ENCODE measurements at regions not wholly inside any gene's neighbourhood (a gene's known extent, or its start where the extent isn't known, plus 50 kb on each side); places are given as distances from the start of the nearest gene placed in this dataset.

DNA sequence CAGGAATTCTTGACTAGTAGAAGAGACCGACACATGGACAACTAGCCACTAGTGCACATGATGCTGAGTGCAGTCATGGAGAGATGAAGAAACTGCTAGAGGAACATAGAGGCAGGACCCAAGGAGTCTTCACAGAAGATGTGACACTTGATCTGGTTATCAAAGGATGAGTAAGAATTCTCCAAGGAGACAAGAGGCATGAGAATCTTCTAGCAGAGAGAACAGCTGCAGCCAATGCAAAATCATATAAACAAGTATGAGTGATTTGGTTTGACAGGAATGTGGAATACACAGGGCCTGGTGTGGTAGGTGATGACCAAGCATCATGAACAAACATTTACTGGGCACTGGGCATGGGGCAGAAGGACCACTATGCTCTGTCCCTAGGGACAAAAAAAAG is 140.9 kb upstream of the CTTNBP2NL start:
- no peak overlapping the region for H3K4me3 ChIP-seq (ENCODE audit: low read depth, low read length)
- DNase-seq (ENCODE audit: low read depth): peak; percentile 10

DNA sequence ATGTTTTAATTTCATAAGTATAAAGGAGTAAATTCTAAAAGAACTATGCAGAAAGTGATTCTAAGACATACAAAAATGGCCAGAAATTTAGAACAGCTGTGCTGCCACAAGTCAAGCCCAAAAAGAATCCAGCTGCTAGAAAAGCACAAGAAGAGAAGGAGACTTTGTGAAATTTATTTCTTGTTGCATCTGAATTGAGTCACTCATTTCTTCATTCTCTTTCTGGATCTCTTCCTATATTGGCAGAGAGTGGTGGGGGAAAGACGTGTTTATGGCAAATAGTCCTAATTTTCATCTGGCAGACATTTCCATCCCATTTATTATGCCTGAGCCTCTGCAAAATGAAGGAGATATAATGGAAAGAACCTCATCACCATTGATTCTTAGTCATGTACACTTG is 139.6 kb upstream of the CTTNBP2NL start:
- DNase-seq (ENCODE audit: low read depth): no peak
- H3K4me3 ChIP-seq (ENCODE audit: low read depth, low read length): no peak overlapping the region

DNA sequence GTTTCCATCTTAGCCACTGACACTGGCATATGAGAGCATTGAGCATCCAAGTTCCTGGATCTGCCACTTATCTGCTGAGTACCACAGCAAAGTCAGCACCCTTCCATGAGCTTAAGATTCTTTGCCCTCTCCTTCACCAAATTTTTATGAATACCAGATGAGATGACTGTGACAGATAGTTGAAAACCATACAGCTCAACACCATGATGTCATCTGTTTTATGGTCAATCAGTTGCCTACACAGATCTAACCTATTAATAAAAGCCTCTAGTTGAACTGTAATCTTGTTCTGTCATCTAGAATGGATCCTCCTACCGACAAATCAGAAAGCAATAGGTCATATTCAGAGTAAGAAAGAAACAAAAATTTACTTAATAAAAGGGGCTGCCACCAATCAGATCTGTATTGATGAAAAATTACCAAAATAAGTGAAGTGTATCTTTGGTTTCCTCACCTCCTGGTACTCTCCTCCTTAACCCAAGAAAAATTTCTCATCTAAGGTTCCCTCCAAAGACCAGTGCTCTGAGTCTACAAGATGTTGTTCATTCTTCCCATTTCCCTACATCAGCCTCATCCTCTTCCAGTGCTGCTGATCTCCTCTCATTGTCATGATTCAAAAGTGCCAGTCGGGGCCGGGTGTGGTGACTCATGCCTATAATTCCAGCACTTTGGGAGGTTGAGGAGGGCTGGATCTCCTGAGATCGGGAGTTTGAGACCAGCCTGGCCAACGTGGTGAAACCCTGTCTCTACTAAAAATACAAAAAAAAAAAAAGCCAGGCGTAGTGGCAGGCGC is 138.8 kb upstream of the CTTNBP2NL start:
- no peak overlapping the region for H3K4me3 ChIP-seq (ENCODE audit: low read depth, low read length)
- no peak for DNase-seq (ENCODE audit: low read depth)

GRCh38 chr1:112260699-112261098 is 135.3 kb upstream of the CTTNBP2NL start:
- no peak for DNase-seq (ENCODE audit: low read depth)
- H3K4me3 ChIP-seq (ENCODE audit: low read depth, low read length): no peak overlapping the region

GRCh38 chr1:112262316-112262715 is 133.7 kb upstream of the CTTNBP2NL start:
- no peak for DNase-seq (ENCODE audit: low read depth)

DNA sequence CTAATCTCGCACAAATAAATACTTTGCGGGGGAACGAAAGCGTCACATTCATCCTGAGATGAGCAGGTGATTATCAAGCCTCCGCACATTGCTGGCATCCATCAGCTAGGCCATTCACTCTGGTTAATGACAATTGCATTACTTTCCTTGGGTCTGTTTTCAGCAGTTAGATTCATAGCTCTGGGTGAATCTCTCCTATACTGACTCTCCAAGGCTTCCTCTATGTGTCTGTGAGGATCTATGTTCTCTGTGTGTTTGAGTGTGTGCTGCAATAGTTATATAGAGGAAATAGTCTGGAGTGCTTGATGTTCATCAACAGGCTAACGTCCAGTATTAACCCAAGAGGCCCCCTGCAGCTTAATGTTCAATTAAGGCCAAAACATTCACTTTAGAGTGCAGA is 133.0 kb upstream of the CTTNBP2NL start:
- no peak for DNase-seq (ENCODE audit: low read depth)
- H3K4me3 ChIP-seq (ENCODE audit: low read depth, low read length): no peak overlapping the region

More at GRCh38 chr1:112262316-112262715, 133.7 kb upstream of the CTTNBP2NL start:
- no peak overlapping the region for H3K4me3 ChIP-seq (ENCODE audit: low read depth, low read length)

DNA sequence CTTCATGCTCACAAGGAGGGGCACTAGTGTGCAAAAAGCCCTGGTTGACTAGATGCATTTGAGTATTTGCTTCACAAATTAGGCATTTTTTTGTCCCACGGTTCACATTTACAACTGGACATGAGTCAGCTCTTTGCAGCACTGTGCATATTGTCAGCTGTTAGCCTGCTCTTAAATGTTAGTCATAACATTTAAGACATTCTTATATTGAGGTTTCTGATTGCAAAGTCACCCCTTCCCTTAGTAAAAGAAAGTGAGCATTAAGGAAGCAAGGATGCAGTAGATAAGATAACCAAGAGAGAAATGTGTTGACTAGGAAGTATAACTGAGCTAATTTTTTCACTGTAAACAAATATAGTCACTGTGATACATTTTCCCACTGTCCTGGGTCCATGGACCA is 132.6 kb upstream of the CTTNBP2NL start:
- H3K4me3 ChIP-seq (ENCODE audit: low read depth, low read length): no peak overlapping the region
- DNase-seq (ENCODE audit: low read depth): peak; percentile 9

GRCh38 chr1:112264010-112264409 is 132.0 kb upstream of the CTTNBP2NL start:
- no peak for DNase-seq (ENCODE audit: low read depth)
- H3K4me3 ChIP-seq (ENCODE audit: low read depth, low read length): no peak overlapping the region

DNA sequence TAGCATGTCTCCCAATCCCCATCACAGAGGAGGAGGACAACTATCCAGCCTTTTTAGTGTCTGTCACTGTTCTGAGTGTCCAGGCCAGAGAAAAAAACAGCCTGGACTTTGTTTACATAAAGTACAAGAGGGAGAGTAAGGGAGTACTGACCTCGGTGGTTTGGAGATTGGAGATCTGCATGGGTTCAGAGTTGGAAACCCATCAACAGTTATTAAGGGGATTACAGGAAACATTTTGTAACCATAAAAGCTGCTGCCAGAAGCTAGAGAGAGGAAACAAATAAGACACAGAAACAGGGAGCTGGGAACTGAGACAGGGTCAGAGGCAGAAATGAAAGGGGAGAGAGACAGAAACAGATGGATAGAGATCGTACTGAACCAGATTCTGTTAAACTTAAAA is 131.5 kb upstream of the CTTNBP2NL start:
- no peak overlapping the region for H3K4me3 ChIP-seq (ENCODE audit: low read depth, low read length)
- no peak for DNase-seq (ENCODE audit: low read depth)

- H3K4me3 ChIP-seq (ENCODE audit: low read depth, low read length): no peak overlapping the region
- no peak for DNase-seq (ENCODE audit: low read depth)
Observed at GRCh38 chr1:112265931-112266330, 130.1 kb upstream of the CTTNBP2NL start.

DNA sequence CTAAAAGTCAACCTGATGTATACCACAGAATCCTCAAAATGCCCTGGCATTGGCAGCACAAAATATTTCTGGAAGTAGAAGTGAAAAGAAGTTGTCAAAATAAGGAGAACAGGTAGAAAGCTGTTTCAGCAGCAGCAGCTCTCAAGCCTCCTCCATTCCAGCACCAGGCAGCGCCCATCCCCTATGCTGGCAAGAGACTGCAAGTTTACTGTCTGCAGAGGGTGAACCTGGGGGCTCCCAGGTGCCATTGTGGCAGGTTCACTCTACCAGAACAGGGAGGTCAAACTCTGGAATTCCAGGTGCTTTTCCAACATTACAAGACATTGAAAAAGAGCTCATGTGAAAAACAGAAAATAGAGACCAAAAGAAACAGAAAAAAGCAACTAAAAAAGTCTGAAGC is 128.8 kb upstream of the CTTNBP2NL start:
- no peak for DNase-seq (ENCODE audit: low read depth)
- no peak overlapping the region for H3K4me3 ChIP-seq (ENCODE audit: low read depth, low read length)

DNA sequence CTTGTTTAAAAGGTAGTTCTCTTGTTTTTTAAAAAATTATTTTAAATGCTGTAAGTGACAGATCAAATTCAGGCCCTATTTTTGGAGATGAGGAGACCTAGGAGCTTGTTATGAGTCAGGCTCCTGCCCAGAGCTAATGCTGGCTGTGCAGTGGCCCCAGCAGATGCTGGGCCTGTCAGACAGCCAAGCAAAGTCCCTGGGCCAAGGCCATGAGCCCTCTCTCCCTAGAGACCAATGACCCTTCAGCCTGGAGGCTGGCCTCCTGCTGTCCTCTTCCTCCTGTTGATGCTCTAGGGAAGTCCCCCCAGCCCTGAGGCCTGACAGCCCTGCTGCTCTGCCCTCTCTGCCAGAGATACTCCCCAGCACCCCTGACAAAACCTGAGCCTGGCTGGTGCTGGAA is 128.1 kb upstream of the CTTNBP2NL start:
- DNase-seq (ENCODE audit: low read depth): no peak
- H3K4me3 ChIP-seq (ENCODE audit: low read depth, low read length): no peak overlapping the region

- DNase-seq (ENCODE audit: low read depth): no peak
- no peak overlapping the region for H3K4me3 ChIP-seq (ENCODE audit: low read depth, low read length)
Observed at GRCh38 chr1:112268408-112268807, 127.6 kb upstream of the CTTNBP2NL start.

GRCh38 chr1:112271270-112271669 is 124.7 kb upstream of the CTTNBP2NL start:
- no peak for DNase-seq (ENCODE audit: low read depth)
- H3K4me3 ChIP-seq (ENCODE audit: low read depth, low read length): no peak overlapping the region

- no peak overlapping the region for H3K4me3 ChIP-seq (ENCODE audit: low read depth, low read length)
- no peak for DNase-seq (ENCODE audit: low read depth)
Observed at GRCh38 chr1:112272101-112272772, 123.8 kb upstream of the CTTNBP2NL start.

DNA sequence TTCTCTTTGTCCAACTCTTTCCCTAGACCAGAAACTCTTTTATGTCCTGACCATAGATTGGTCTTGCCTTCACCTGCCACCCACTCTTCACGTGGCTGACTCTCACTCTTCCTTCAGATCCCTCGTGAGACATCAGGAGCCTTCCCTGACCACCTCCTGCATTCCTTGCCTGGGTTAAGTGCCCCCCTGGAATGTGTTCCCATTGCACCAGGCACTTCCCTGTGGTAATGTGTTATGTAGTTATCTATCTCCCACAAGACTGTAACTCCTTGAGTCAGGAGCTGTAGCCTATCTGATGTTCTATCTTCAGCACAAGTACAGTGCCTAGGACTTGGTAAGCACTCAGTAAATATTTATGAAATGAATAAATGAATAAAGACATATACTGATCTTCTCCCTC is 111.2 kb upstream of the CTTNBP2NL start:
- DNase-seq (ENCODE audit: low read depth): no peak
- no peak overlapping the region for H3K4me3 ChIP-seq (ENCODE audit: low read depth, low read length)

GRCh38 chr1:112285316-112285715 is 110.7 kb upstream of the CTTNBP2NL start:
- H3K4me3 ChIP-seq (ENCODE audit: low read depth, low read length): no peak overlapping the region
- no peak for DNase-seq (ENCODE audit: low read depth)

DNA sequence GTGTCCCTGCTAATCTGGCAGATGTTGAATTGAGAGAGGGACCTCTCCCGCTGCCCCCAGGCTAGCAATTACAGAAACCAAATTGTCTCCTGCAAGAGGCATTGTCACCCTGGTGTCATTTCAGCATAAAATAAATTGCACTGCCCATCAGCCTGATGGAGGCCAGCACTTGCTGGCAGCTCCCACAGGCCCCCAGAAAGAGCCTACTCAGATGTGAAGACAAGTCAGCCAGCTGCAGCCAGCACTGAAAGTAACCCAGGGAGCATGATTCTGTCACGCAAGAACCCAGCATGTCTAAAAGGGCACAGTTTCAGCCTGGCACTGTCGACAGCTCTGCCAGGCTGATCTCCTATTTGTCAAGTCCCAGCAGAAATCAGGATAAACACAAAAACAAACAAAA is 110.3 kb upstream of the CTTNBP2NL start:
- DNase-seq (ENCODE audit: low read depth): no peak
- H3K4me3 ChIP-seq (ENCODE audit: low read depth, low read length): no peak overlapping the region

DNA sequence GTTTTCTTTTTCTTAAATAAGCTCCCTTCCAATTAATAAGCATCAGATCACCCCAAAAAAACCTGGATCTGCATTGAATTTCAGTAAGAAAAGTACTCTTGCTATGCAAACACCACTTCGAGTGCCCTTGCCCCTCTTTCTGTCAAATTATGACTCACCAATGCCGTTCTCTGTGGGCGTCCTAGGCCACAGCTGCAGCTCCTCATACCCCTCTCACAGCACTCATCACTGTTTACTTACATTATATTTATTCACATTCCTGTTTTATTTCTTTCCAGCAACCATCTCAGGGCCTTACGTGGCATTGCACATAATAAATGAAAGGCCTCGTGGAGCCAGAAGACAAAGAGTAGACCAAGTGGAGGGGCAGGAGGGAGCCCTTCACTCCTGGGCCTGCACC is 99.1 kb upstream of the CTTNBP2NL start:
- DNase-seq (ENCODE audit: low read depth): no peak

DNA sequence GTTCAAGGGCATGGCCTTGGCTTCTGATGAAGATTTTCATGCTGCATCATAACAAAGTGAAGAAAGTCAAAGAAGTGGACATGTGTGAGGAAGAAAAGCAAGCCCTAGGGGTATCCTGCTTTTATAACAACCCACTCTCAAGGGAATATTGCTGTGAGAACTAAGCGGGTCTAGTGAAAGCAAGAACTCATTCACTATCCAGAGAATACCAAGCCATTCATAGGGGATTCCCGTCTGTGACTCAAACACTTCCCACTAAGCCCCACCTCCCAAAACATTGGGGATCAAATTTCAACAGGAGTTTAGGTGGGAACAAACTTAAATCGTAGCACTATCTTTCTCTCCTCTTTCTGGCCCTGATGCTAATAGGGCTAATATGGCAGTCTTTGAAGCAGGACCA is 98.5 kb upstream of the CTTNBP2NL start:
- DNase-seq (ENCODE audit: low read depth): no peak
- no peak overlapping the region for H3K4me3 ChIP-seq (ENCODE audit: low read depth, low read length)

More for the DNA sequence above, 99.1 kb upstream of the CTTNBP2NL start:
- no peak overlapping the region for H3K4me3 ChIP-seq (ENCODE audit: low read depth, low read length)

DNA sequence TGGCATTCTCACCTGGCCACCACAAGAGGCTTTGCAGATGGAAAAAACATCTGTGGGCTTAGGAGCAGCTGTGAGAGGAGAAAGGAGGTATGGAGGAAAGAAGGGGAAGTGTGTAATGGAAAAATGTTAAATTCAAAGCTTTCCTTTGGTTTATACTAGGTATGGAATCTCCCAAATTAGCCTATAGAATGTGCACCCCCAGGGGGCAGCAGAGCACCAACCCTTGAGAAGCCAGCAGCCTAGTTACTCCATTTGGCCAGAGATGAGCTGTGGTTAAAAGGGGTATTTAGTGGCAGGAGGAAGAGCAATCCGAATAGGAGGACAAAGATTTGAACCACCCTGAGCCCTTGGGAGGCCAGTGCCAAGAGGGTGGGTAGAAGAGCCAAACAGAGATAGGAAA is 97.5 kb upstream of the CTTNBP2NL start:
- H3K4me3 ChIP-seq (ENCODE audit: low read depth, low read length): no peak overlapping the region
- peak; percentile 4 for DNase-seq (ENCODE audit: low read depth)
